ENCODE measurements at regions not wholly inside any gene's neighbourhood (a gene's known extent, or its start where the extent isn't known, plus 50 kb on each side); places are given as distances from the start of the nearest gene placed in this dataset.

GRCh38 chr10:6343305-6344010 lies 140.7 kb downstream of the PFKFB3 start:
- DNase-seq, result no peak

GRCh38 chr10:6345404-6345803 lies 142.7 kb downstream of the PFKFB3 start:
- DNase-seq, result no peak

GRCh38 chr10:6346631-6347030 lies 143.9 kb downstream of the PFKFB3 start:
- no peak for DNase-seq

- DNase-seq, result peak; percentile 52
These were observed 144.7 kb downstream of the PFKFB3 start for GRCh38 chr10:6347391-6347951.

GRCh38 chr10:6348096-6348874 lies 145.6 kb downstream of the PFKFB3 start:
- DNase-seq, result peak; percentile 77

- DNase-seq, result no peak
These were observed 147.3 kb downstream of the PFKFB3 start for GRCh38 chr10:6349846-6350535.

- no peak for DNase-seq
These were observed 147.9 kb downstream of the PFKFB3 start for GRCh38 chr10:6350609-6351008.

GRCh38 chr10:6351495-6351894 lies 148.8 kb downstream of the PFKFB3 start:
- no peak for DNase-seq

GRCh38 chr10:6353526-6353925 lies 150.8 kb downstream of the PFKFB3 start:
- DNase-seq, result no peak

- DNase-seq, result no peak
These were observed 151.5 kb downstream of the PFKFB3 start for GRCh38 chr10:6354168-6354772.

- DNase-seq, result no peak
These were observed 153.6 kb downstream of the PFKFB3 start for GRCh38 chr10:6356280-6356793.

- DNase-seq, result no peak
These were observed 159.1 kb downstream of the PFKFB3 start for GRCh38 chr10:6361869-6362268.

- DNase-seq, result no peak
These were observed 160.1 kb downstream of the PFKFB3 start for GRCh38 chr10:6362879-6363278.

- no peak for DNase-seq
These were observed 160.8 kb downstream of the PFKFB3 start for GRCh38 chr10:6363511-6363910.

GRCh38 chr10:6364283-6364682 lies 161.6 kb downstream of the PFKFB3 start:
- DNase-seq, result no peak

- no peak for DNase-seq
These were observed 162.2 kb downstream of the PFKFB3 start for GRCh38 chr10:6364893-6365292.

GRCh38 chr10:6365384-6365783 lies 162.7 kb downstream of the PFKFB3 start:
- DNase-seq, result no peak
